GM18909 (cell line): ENCODE measurements at regions not wholly inside any gene's neighbourhood (a gene's known extent, or its start where the extent isn't known, plus 50 kb on each side); places are given as distances from the start of the nearest gene placed in this dataset.
"Not testable (repeated sequence)": the region's sequence is repeated elsewhere in the genome, so short reads cannot be mapped to it uniquely, and the experiment has no call there.

ENCODE experiments used
- ATAC-seq: cut with Tn5 transposase; IDR thresholded peaks from one replicate; pipeline ENCODE4 v1.9.1; 2021; ENCODE audit warnings: mild to moderate bottlenecking; ENCODE audit not compliant: unreplicated experiment, poor library complexity

- no peak for ATAC-seq
These were observed 87.1 kb upstream of the KCNA1 start for GRCh38 chr12:4822572-4822971.

- ATAC-seq = no peak
These were observed 85.3 kb upstream of the KCNA1 start for GRCh38 chr12:4824380-4824779.

DNA sequence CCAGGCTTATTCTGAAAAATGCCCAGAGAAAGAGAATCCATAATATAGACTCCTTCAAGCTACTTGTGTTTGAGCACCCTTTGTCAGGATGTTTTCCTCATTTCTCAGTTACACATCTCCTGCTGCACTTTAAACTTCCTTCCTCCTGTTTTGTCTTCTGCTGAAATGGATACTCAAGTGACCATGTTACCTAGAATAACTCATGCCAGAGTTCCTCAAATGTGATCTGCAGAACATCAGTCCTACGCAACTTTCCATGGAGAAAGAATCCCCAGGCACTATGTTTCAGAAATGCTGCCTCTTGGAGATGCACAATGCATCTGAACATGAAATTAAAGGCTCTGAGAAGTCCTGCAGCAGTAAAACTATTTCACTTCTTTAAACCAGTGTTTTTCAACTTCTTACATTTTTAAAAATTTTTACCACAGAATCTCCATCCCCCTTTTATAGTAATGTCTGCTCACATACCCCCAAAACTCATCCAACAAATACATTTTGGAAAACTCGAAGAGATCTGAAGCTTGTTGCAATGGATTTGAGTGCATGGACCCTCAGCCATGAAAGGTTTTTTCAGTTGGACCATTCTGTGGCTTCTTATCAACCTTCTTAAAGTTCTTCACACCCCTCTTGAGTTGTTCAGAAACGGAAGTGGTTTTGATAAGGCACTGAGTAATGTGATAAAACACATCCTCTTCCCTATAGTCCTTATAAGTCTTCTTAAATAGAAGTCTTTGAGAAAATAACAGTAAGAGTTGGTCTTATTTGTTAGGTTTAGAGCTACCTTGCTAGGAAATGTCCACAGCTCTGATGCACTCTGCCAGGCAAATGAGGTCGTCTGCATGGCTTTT is 84.5 kb upstream of the KCNA1 start:
- no peak for ATAC-seq

DNA sequence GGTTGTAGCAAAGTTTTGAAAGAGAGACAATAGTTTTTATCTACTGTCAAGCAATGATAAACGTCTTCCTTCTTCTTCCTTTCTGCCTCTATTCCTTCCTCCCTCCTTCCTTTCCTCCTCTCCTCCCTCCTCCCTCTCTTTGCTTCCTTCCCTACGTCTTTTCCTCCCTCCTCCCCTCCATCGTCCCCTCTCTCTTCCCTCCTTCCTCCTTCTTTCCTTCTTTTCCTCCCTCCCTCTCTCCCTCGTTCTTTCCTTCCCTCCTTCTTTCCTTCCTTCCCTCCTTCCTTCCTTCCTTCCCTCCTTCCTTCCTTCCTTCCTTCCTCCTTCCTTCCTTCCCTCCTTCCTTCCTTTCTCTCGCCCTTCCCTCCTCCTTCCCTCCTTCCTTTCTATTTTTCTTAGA is 82.8 kb upstream of the KCNA1 start:
- ATAC-seq = no peak

DNA sequence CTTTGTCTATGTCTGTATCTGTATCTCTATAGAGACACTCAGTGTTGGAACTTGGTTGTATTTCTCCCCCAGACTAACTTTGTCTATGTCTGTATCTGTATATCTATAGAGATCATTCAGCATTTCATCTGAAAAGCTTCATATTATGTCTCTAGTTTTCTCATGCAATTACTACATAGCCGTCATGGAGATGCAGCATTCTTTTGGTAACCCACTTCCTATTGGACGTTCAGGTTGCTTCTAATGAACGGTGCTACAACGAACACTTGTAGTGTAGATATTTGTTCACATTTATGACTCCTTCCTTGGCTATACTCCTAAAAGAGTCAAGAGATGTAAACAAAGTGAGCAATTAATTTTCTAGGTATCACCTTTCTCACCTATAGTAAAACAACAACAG is 81.5 kb upstream of the KCNA1 start:
- ATAC-seq = no peak

- peak; percentile 84 for ATAC-seq
These were observed 80.4 kb upstream of the KCNA1 start for GRCh38 chr12:4829161-4829792.

- peak; percentile 26 for ATAC-seq
These were observed 79.9 kb upstream of the KCNA1 start for GRCh38 chr12:4829793-4830162.

DNA sequence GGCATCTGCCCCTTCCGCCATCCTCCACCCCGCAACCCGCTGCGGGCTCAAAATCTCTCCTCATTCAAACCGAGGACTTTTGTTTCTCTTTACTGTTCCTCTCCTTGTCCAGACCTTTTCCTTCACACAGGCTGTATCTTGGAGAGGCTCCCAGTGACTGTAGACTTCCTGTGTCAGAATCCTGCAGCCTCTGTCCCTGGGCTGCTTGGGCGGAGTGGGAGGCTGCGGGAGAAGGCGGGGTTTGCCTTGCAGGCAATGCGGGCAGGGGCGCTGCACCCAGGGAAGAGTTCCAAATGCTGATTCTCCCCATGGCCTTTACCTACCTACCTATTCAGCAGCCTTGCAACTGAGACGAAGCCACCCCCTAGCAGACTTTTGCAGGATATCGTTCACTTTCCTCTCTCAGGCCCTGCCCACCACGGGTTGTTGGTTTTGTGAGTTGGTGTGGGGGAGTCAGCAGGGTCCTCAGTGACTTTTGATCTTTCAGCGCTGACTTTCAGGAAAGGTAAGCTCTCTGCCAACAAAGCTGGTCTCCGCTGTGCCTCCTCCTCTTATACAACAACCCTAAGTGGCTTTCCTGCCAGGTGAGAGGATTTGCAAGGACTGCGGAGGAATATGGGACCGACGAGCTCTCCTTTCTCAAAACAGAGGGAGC is 79.0 kb upstream of the KCNA1 start:
- no peak for ATAC-seq

GRCh38 chr12:4833053-4833452 is 76.7 kb upstream of the KCNA1 start:
- no peak for ATAC-seq

- no peak for ATAC-seq
These were observed 76.2 kb upstream of the KCNA1 start for GRCh38 chr12:4833524-4833923.

DNA sequence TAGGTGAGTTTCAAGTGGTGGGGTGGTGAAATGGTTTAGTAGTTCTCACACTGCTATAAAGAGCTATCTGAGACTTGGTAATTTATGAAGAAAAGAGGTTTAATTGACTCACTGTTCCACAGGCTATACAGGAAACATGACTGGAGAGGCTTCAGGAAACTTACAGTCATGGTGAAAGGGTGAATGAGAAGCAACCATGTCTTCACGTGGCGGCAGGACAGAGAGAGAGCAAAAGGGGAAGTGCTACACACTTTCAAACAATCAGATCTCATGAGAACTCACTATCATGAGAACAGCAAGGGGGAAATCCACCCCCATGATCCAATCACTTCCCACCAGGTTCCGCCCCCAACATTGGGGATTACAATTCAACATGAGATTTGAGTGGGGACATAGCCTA is 67.3 kb upstream of the KCNA1 start:
- not testable (repeated sequence) for ATAC-seq

- ATAC-seq = no peak
These were observed 65.8 kb upstream of the KCNA1 start for GRCh38 chr12:4843907-4844306.

DNA sequence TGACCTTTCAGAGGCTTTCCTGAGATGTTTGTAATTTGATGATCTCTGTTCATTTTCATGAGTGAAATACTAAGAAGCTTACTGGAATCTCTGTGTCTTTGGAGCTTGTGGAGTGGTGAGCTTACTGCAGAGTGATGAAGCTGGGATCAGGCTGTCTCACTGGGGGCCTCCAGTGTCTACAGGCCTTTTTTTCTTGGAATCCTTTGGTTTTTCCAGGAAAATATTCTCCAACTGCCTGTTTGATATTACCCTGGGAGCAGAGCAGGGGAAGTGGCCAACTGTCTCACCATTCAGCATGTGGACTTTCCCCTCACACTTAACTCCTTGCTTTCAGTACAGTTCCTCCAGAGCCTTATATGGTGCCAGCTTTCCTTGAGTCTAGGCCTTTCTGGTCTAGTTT is 62.0 kb upstream of the KCNA1 start:
- no peak for ATAC-seq

- ATAC-seq = no peak
These were observed 60.6 kb upstream of the KCNA1 start for GRCh38 chr12:4849115-4849541.

GRCh38 chr12:4849795-4850345 is 59.8 kb upstream of the KCNA1 start:
- no peak for ATAC-seq

- ATAC-seq = no peak
These were observed 58.8 kb upstream of the KCNA1 start for GRCh38 chr12:4850857-4851380.

- no peak for ATAC-seq
These were observed 57.4 kb upstream of the KCNA1 start for GRCh38 chr12:4852308-4852707.

- no peak for ATAC-seq
These were observed 56.8 kb upstream of the KCNA1 start for GRCh38 chr12:4852911-4853310.

- peak; percentile 65 for ATAC-seq
These were observed 54.4 kb upstream of the KCNA1 start for GRCh38 chr12:4855121-4855924.

DNA sequence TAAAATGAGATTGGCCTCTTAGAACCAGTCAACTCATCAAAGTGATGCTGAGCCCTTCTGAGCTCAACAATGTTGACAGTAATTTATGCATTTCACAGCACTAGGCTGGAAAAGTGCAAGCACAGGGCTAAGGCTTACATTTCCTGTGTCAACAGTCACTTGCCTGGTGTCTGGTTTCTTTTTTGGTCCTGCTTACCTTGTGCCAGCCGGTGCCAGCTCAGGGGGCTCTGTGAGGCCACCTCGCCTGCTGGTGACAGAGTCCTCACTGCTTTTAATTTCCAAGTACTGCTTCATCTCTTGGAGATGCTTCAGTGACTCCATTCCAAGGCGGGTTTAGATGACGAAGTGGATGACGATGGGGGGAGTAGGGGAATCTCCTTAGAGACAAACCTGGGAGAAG is 53.1 kb upstream of the KCNA1 start:
- no peak for ATAC-seq
